ENCODE measurements at regions not wholly inside any gene's neighbourhood (a gene's known extent, or its start where the extent isn't known, plus 50 kb on each side); places are given as distances from the start of the nearest gene placed in this dataset.

GRCh38 chr6:138001750-138002349 lies 105.4 kb downstream of the PERP start:
- peaks cover 0 to 7% of the 10 kb centered on the region in 2 donors for H3K9me3 ChIP-seq (ENCODE audit: control insufficient read depth in 2 of 2, insufficient read depth in 1 of 2, low read depth in 1 of 2, low read length in 1 of 2)
- WGBS, 3 donors: 10 to 11% (median 11%) methylated on average over 6 of the region's 6 CpGs
- H3K4me1 ChIP-seq (ENCODE audit: control insufficient read depth in 3 of 3, insufficient read depth in 2 of 3, low read depth in 1 of 3, low read length in 2 of 3): no peaks in the 10 kb centered on the region
- DNase-seq (peak; percentile 67 to 76), FAIRE-seq (no peak)
- no peaks in the 10 kb centered on the region for H3K36me3 ChIP-seq (ENCODE audit: control insufficient read depth in 3 of 3, insufficient read depth in 2 of 3, low read depth in 1 of 3, low read length in 3 of 3)
- H3K27ac ChIP-seq (ENCODE audit: low read depth in 1 of 3, low read length in 2 of 3): no peak overlapping the region
- no peaks in the 10 kb centered on the region for H3K27me3 ChIP-seq (ENCODE audit: control insufficient read depth in 3 of 3, insufficient read depth in 3 of 3, low read length in 3 of 3)
- H3K4me3 ChIP-seq (ENCODE audit: low read depth in 1 of 3, low read length in 3 of 3): no peak overlapping the region

GRCh38 chr6:138004430-138005287 lies 102.6 kb downstream of the PERP start:
- Histone ChIP-seq H3K4me3 (ENCODE audit: low read depth in 1 of 3, low read length in 3 of 3) (no peak overlapping the region), H3K36me3 (ENCODE audit: control insufficient read depth in 3 of 3, insufficient read depth in 2 of 3, low read depth in 1 of 3, low read length in 3 of 3) (no peaks in the 10 kb centered on the region), H3K9me3 (ENCODE audit: control insufficient read depth in 2 of 2, insufficient read depth in 1 of 2, low read depth in 1 of 2, low read length in 1 of 2) (no peaks in the 10 kb centered on the region), H3K27me3 (ENCODE audit: control insufficient read depth in 3 of 3, insufficient read depth in 3 of 3, low read length in 3 of 3) (no peaks in the 10 kb centered on the region), H3K27ac (ENCODE audit: low read depth in 1 of 3, low read length in 2 of 3) (no peak overlapping the region), H3K4me1 (ENCODE audit: control insufficient read depth in 3 of 3, insufficient read depth in 2 of 3, low read depth in 1 of 3, low read length in 2 of 3) (no peaks in the 10 kb centered on the region)
- no peak for FAIRE-seq
- 48 to 49% (median 48%) methylated on average over 7 of the region's 7 CpGs for WGBS, 3 donors
- peak; percentile 59 to 60 for DNase-seq

- Histone ChIP-seq H3K27me3 (ENCODE audit: control insufficient read depth in 3 of 3, insufficient read depth in 3 of 3, low read length in 3 of 3) (no peaks in the 10 kb centered on the region), H3K36me3 (ENCODE audit: control insufficient read depth in 3 of 3, insufficient read depth in 2 of 3, low read depth in 1 of 3, low read length in 3 of 3) (no peaks in the 10 kb centered on the region), H3K4me1 (ENCODE audit: control insufficient read depth in 3 of 3, insufficient read depth in 2 of 3, low read depth in 1 of 3, low read length in 2 of 3) (no peaks in the 10 kb centered on the region), H3K4me3 (ENCODE audit: low read depth in 1 of 3, low read length in 3 of 3) (no peak overlapping the region), H3K27ac (ENCODE audit: low read depth in 1 of 3, low read length in 2 of 3) (no peak overlapping the region), H3K9me3 (ENCODE audit: control insufficient read depth in 2 of 2, insufficient read depth in 1 of 2, low read depth in 1 of 2, low read length in 1 of 2) (no peaks in the 10 kb centered on the region)
- DNase-seq (no peak), FAIRE-seq (no peak)
- WGBS, 3 donors: 24 to 46% (median 38%) methylated on average over 5 of the region's 5 CpGs
Measured at GRCh38 chr6:138005846-138006245, 101.4 kb downstream of the PERP start.

- H3K9me3 ChIP-seq (ENCODE audit: control insufficient read depth in 2 of 2, insufficient read depth in 1 of 2, low read depth in 1 of 2, low read length in 1 of 2): no peaks in the 10 kb centered on the region
Measured at GRCh38 chr6:138007014-138007472, 100.2 kb downstream of the PERP start.

GRCh38 chr6:138008791-138009190 lies 98.4 kb downstream of the PERP start:
- FAIRE-seq (no peak), DNase-seq (no peak)
- no peaks in the 10 kb centered on the region for H3K4me1 ChIP-seq (ENCODE audit: control insufficient read depth in 3 of 3, insufficient read depth in 2 of 3, low read depth in 1 of 3, low read length in 2 of 3)
- no peaks in the 10 kb centered on the region for H3K27me3 ChIP-seq (ENCODE audit: control insufficient read depth in 3 of 3, insufficient read depth in 3 of 3, low read length in 3 of 3)
- 76 to 83% (median 79%) methylated on average over 3 of the region's 3 CpGs for WGBS, 3 donors
- no peaks in the 10 kb centered on the region for H3K9me3 ChIP-seq (ENCODE audit: control insufficient read depth in 2 of 2, insufficient read depth in 1 of 2, low read depth in 1 of 2, low read length in 1 of 2)
- no peaks in the 10 kb centered on the region for H3K36me3 ChIP-seq (ENCODE audit: control insufficient read depth in 3 of 3, insufficient read depth in 2 of 3, low read depth in 1 of 3, low read length in 3 of 3)
- no peak overlapping the region for H3K27ac ChIP-seq (ENCODE audit: low read depth in 1 of 3, low read length in 2 of 3)
- no peak overlapping the region for H3K4me3 ChIP-seq (ENCODE audit: low read depth in 1 of 3, low read length in 3 of 3)

More at GRCh38 chr6:138007014-138007472, 100.2 kb downstream of the PERP start:
- H3K36me3 ChIP-seq (ENCODE audit: control insufficient read depth in 3 of 3, insufficient read depth in 2 of 3, low read depth in 1 of 3, low read length in 3 of 3): no peaks in the 10 kb centered on the region
- no peak overlapping the region for H3K27ac ChIP-seq (ENCODE audit: low read depth in 1 of 3, low read length in 2 of 3)
- DNase-seq (peak; percentile 26 to 31), FAIRE-seq (no peak)
- H3K27me3 ChIP-seq (ENCODE audit: control insufficient read depth in 3 of 3, insufficient read depth in 3 of 3, low read length in 3 of 3): no peaks in the 10 kb centered on the region
- no peak overlapping the region for H3K4me3 ChIP-seq (ENCODE audit: low read depth in 1 of 3, low read length in 3 of 3)
- 11 to 26% (median 24%) methylated on average over 5 of the region's 5 CpGs for WGBS, 3 donors
- no peaks in the 10 kb centered on the region for H3K4me1 ChIP-seq (ENCODE audit: control insufficient read depth in 3 of 3, insufficient read depth in 2 of 3, low read depth in 1 of 3, low read length in 2 of 3)

- DNase-seq (no peak), FAIRE-seq (no peak)
- H3K9me3 ChIP-seq (ENCODE audit: control insufficient read depth in 2 of 2, insufficient read depth in 1 of 2, low read depth in 1 of 2, low read length in 1 of 2): no peaks in the 10 kb centered on the region
- H3K4me1 ChIP-seq (ENCODE audit: control insufficient read depth in 3 of 3, insufficient read depth in 2 of 3, low read depth in 1 of 3, low read length in 2 of 3): no peaks in the 10 kb centered on the region
- no peaks in the 10 kb centered on the region for H3K36me3 ChIP-seq (ENCODE audit: control insufficient read depth in 3 of 3, insufficient read depth in 2 of 3, low read depth in 1 of 3, low read length in 3 of 3)
- H3K4me3 ChIP-seq (ENCODE audit: low read depth in 1 of 3, low read length in 3 of 3): no peak overlapping the region
- no peaks in the 10 kb centered on the region for H3K27me3 ChIP-seq (ENCODE audit: control insufficient read depth in 3 of 3, insufficient read depth in 3 of 3, low read length in 3 of 3)
- WGBS, 3 donors: 94 to 98% (median 94%) methylated on average over 1 of the region's 1 CpG
- no peak overlapping the region for H3K27ac ChIP-seq (ENCODE audit: low read depth in 1 of 3, low read length in 2 of 3)
Measured at GRCh38 chr6:138011413-138011812, 95.8 kb downstream of the PERP start.

- H3K4me3 ChIP-seq (ENCODE audit: low read depth in 1 of 3, low read length in 3 of 3): no peak overlapping the region
- no peaks in the 10 kb centered on the region for H3K9me3 ChIP-seq (ENCODE audit: control insufficient read depth in 2 of 2, insufficient read depth in 1 of 2, low read depth in 1 of 2, low read length in 1 of 2)
- H3K27me3 ChIP-seq (ENCODE audit: control insufficient read depth in 3 of 3, insufficient read depth in 3 of 3, low read length in 3 of 3): no peaks in the 10 kb centered on the region
- WGBS, 3 donors: 58 to 77% (median 66%) methylated on average over 1 of the region's 1 CpG
- no peaks in the 10 kb centered on the region for H3K36me3 ChIP-seq (ENCODE audit: control insufficient read depth in 3 of 3, insufficient read depth in 2 of 3, low read depth in 1 of 3, low read length in 3 of 3)
- H3K27ac ChIP-seq (ENCODE audit: low read depth in 1 of 3, low read length in 2 of 3): no peak overlapping the region
- DNase-seq (peak; percentile 33 to 71), FAIRE-seq (no peak)
- H3K4me1 ChIP-seq (ENCODE audit: control insufficient read depth in 3 of 3, insufficient read depth in 2 of 3, low read depth in 1 of 3, low read length in 2 of 3): no peaks in the 10 kb centered on the region
Measured at GRCh38 chr6:138012682-138013081, 94.5 kb downstream of the PERP start.

GRCh38 chr6:138013959-138014358 lies 93.3 kb downstream of the PERP start:
- Histone ChIP-seq H3K4me1 (ENCODE audit: control insufficient read depth in 3 of 3, insufficient read depth in 2 of 3, low read depth in 1 of 3, low read length in 2 of 3) (no peaks in the 10 kb centered on the region), H3K36me3 (ENCODE audit: control insufficient read depth in 3 of 3, insufficient read depth in 2 of 3, low read depth in 1 of 3, low read length in 3 of 3) (no peaks in the 10 kb centered on the region), H3K27ac (ENCODE audit: low read depth in 1 of 3, low read length in 2 of 3) (no peak overlapping the region), H3K9me3 (ENCODE audit: control insufficient read depth in 2 of 2, insufficient read depth in 1 of 2, low read depth in 1 of 2, low read length in 1 of 2) (no peaks in the 10 kb centered on the region), H3K27me3 (ENCODE audit: control insufficient read depth in 3 of 3, insufficient read depth in 3 of 3, low read length in 3 of 3) (no peaks in the 10 kb centered on the region), H3K4me3 (ENCODE audit: low read depth in 1 of 3, low read length in 3 of 3) (no peak overlapping the region)
- FAIRE-seq (no peak), DNase-seq (peak; percentile 19 to 25)
- WGBS, 3 donors: 15 to 32% (median 21%) methylated on average over 1 of the region's 1 CpG
